NB4 (cell line): ENCODE measurements at regions not wholly inside any gene's neighbourhood (a gene's known extent, or its start where the extent isn't known, plus 50 kb on each side); places are given as distances from the start of the nearest gene placed in this dataset.

Experiments
- MYC ChIP-seq: IDR thresholded peaks from 2 replicates; pipeline ENCODE4 v1.6.1; 2011; ENCODE audit warnings: low read depth, low read length
- POLR2A ChIP-seq: IDR thresholded peaks from 2 replicates; pipeline ENCODE4 v1.6.1; 2011; ENCODE audit warnings: mild to moderate bottlenecking; ENCODE audit not compliant: insufficient read length; ENCODE audit errors: extremely low read depth
- TF ChIP-seq, protein P1 (sequence below): IDR thresholded peaks from one replicate; pipeline ENCODE4 v1.5.1; 2012; ENCODE audit warnings: low read depth, low read length
- TF ChIP-seq, protein P2 (sequence below): IDR thresholded peaks from 2 replicates; pipeline ENCODE4 v1.6.1; 2011; ENCODE audit warnings: low read depth, low read length

DNA sequence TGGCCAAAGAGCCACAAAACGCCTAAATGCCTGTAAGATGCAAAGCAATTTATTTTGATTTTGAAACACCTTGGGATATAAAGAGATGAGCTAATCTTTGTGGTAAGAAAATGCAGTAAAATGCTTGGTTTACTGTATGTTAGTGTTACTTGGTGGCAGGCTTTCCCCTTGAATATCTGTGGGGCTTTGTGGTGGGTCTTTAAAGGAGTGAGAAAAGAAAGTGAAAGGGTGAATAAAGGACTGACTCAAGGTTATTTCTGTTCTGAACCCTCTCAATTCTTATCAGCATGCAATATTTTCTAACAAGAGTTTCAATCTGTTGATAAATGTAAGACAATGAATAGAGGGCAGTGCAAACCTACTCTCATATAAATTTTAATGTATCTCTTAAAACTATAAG is 1555.9 kb upstream of the RAG2 start:
- TF ChIP-seq, protein P1, sequence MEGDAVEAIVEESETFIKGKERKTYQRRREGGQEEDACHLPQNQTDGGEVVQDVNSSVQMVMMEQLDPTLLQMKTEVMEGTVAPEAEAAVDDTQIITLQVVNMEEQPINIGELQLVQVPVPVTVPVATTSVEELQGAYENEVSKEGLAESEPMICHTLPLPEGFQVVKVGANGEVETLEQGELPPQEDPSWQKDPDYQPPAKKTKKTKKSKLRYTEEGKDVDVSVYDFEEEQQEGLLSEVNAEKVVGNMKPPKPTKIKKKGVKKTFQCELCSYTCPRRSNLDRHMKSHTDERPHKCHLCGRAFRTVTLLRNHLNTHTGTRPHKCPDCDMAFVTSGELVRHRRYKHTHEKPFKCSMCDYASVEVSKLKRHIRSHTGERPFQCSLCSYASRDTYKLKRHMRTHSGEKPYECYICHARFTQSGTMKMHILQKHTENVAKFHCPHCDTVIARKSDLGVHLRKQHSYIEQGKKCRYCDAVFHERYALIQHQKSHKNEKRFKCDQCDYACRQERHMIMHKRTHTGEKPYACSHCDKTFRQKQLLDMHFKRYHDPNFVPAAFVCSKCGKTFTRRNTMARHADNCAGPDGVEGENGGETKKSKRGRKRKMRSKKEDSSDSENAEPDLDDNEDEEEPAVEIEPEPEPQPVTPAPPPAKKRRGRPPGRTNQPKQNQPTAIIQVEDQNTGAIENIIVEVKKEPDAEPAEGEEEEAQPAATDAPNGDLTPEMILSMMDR: no peak
- TF ChIP-seq, protein P2, sequence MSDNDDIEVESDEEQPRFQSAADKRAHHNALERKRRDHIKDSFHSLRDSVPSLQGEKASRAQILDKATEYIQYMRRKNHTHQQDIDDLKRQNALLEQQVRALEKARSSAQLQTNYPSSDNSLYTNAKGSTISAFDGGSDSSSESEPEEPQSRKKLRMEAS: no peak
- TF ChIP-seq MYC (no peak), POLR2A (no peak)
